ENCODE measurements at regions not wholly inside any gene's neighbourhood (a gene's known extent, or its start where the extent isn't known, plus 50 kb on each side); places are given as distances from the start of the nearest gene placed in this dataset.

GRCh38 chr11:121914508-121915059 lies 201.4 kb downstream of the BLID start:
- H2AFZ ChIP-seq: no peak overlapping the region
- 73% methylated on average over 2 of the region's 2 CpGs for WGBS (ENCODE audit: low lambda C conversion rate, missing lambda C conversion rate)

GRCh38 chr11:121909596-121909995 lies 206.4 kb downstream of the BLID start:
- Histone ChIP-seq H3K4me2 (no peak overlapping the region), H3K36me3 (replicated peaks; ENCODE audit: insufficient read depth, low read depth) (no peaks in the 10 kb centered on the region), H4K20me1 (ENCODE audit: insufficient read depth, poor library complexity, severe bottlenecking) (no peaks in the 10 kb centered on the region), H3K79me2 (no peaks in the 10 kb centered on the region), H3K27ac (no peak overlapping the region), H2AFZ (no peak overlapping the region), H3K4me3 (no peak overlapping the region), H3K4me1 (ENCODE audit: insufficient read depth) (no peaks in the 10 kb centered on the region), H3K9me2 (replicated peaks; ENCODE audit: insufficient read depth) (no peaks in the 10 kb centered on the region), H3K27me3 (no peaks in the 10 kb centered on the region), H3K9me3 (ENCODE audit: low read depth) (no peaks in the 10 kb centered on the region)
- no peak for DNase-seq (ENCODE audit: low spot score)
- TF ChIP-seq EZH2 (IDR thresholded peaks at IDR 0.05; ENCODE audit: borderline replicate concordance): no peak
- no peak for TF ChIP-seq EZH2phosphoT487 (IDR thresholded peaks at IDR 0.05; ENCODE audit: low read depth, severe bottlenecking, unreplicated experiment)
- no peak for TF ChIP-seq CTCF (IDR thresholded peaks at IDR 0.05; ENCODE audit: poor library complexity)
- 68% methylated on average over 2 of the region's 2 CpGs for WGBS (ENCODE audit: low lambda C conversion rate, missing lambda C conversion rate)

More at GRCh38 chr11:121914508-121915059, 201.4 kb downstream of the BLID start:
- H3K9me2 ChIP-seq (replicated peaks; ENCODE audit: insufficient read depth): no peaks in the 10 kb centered on the region
- H3K27ac ChIP-seq: no peak overlapping the region
- no peak overlapping the region for H3K4me2 ChIP-seq
- H3K4me3 ChIP-seq: no peak overlapping the region
- TF ChIP-seq EZH2phosphoT487 (IDR thresholded peaks at IDR 0.05; ENCODE audit: low read depth, severe bottlenecking, unreplicated experiment): no peak
- TF ChIP-seq CTCF (IDR thresholded peaks at IDR 0.05; ENCODE audit: poor library complexity): no peak
- no peak for TF ChIP-seq EZH2 (IDR thresholded peaks at IDR 0.05; ENCODE audit: borderline replicate concordance)
- H3K27me3 ChIP-seq: no peaks in the 10 kb centered on the region
- no peaks in the 10 kb centered on the region for H4K20me1 ChIP-seq (ENCODE audit: insufficient read depth, poor library complexity, severe bottlenecking)
- no peaks in the 10 kb centered on the region for H3K79me2 ChIP-seq
- no peaks in the 10 kb centered on the region for H3K36me3 ChIP-seq (replicated peaks; ENCODE audit: insufficient read depth, low read depth)
- H3K9me3 ChIP-seq (ENCODE audit: low read depth): no peaks in the 10 kb centered on the region
- no peak for DNase-seq (ENCODE audit: low spot score)
- H3K4me1 ChIP-seq (ENCODE audit: insufficient read depth): no peaks in the 10 kb centered on the region

GRCh38 chr11:121907379-121907778 lies 208.6 kb downstream of the BLID start:
- 97% methylated on average over 2 of the region's 2 CpGs for WGBS (ENCODE audit: low lambda C conversion rate, missing lambda C conversion rate)
- H4K20me1 ChIP-seq (ENCODE audit: insufficient read depth, poor library complexity, severe bottlenecking): no peaks in the 10 kb centered on the region
- H3K36me3 ChIP-seq (replicated peaks; ENCODE audit: insufficient read depth, low read depth): no peaks in the 10 kb centered on the region
- no peak overlapping the region for H3K4me2 ChIP-seq
- H3K79me2 ChIP-seq: no peaks in the 10 kb centered on the region
- no peaks in the 10 kb centered on the region for H3K9me2 ChIP-seq (replicated peaks; ENCODE audit: insufficient read depth)
- no peaks in the 10 kb centered on the region for H3K9me3 ChIP-seq (ENCODE audit: low read depth)
- DNase-seq (ENCODE audit: low spot score): no peak
- no peak overlapping the region for H3K4me3 ChIP-seq
- no peaks in the 10 kb centered on the region for H3K4me1 ChIP-seq (ENCODE audit: insufficient read depth)
- TF ChIP-seq CTCF (IDR thresholded peaks at IDR 0.05; ENCODE audit: poor library complexity): no peak
- no peak for TF ChIP-seq EZH2phosphoT487 (IDR thresholded peaks at IDR 0.05; ENCODE audit: low read depth, severe bottlenecking, unreplicated experiment)
- no peak for TF ChIP-seq EZH2 (IDR thresholded peaks at IDR 0.05; ENCODE audit: borderline replicate concordance)
- H2AFZ ChIP-seq: no peak overlapping the region
- H3K27me3 ChIP-seq: no peaks in the 10 kb centered on the region
- no peak overlapping the region for H3K27ac ChIP-seq

Data from hepatocyte (in vitro differentiated cells).